GM19023 (cell line): ENCODE measurements at regions not wholly inside any gene's neighbourhood (a gene's known extent, or its start where the extent isn't known, plus 50 kb on each side); places are given as distances from the start of the nearest gene placed in this dataset.

ENCODE experiments used
- ATAC-seq: cut with Tn5 transposase; IDR thresholded peaks from one replicate; pipeline ENCODE4 v1.9.1; 2021; ENCODE audit warnings: mild to moderate bottlenecking, moderate library complexity; ENCODE audit not compliant: unreplicated experiment

GRCh38 chr3:18648159-18648558 lies 223.0 kb upstream of the SATB1 start:
- no peak for ATAC-seq

DNA sequence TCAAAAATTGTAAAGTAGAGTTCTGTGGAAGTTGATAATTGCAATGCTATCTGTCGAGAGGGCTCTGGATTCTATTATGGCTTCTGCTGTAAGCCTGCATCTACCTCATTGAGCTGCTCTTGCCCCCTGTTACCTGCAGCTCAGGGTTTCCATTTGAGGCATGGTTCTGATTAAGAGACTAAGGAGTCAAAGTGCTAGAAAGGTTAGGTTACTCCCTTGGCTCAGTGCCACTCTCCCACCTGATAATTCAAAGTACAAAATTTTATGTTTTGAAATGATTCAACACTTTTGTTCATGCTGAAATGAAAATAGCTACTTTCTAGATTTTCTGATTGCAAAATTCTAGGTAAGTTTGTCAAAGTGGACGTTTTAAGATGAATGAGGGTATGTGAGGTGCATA lies 220.5 kb upstream of the SATB1 start:
- no peak for ATAC-seq

DNA sequence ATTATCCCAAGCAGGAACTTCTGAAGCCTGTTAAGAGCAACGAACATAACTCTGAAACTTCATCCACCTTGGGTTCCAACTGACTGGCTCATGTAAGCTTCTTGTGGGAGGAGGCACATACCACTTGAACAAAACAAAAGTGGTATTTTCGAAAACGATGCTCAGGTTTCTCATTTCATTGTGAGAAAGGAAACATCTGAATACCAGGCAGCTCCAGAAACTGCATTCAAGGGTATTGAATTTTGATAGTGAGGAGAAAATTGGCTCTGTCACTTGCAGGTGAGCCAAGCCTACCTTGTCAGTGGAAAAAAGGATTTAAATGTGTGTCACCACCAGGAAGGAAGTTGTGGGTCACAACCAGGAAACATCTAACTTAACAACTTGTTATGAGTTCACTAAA lies 218.1 kb upstream of the SATB1 start:
- ATAC-seq = no peak

GRCh38 chr3:18641916-18642315 lies 216.8 kb upstream of the SATB1 start:
- ATAC-seq = no peak

DNA sequence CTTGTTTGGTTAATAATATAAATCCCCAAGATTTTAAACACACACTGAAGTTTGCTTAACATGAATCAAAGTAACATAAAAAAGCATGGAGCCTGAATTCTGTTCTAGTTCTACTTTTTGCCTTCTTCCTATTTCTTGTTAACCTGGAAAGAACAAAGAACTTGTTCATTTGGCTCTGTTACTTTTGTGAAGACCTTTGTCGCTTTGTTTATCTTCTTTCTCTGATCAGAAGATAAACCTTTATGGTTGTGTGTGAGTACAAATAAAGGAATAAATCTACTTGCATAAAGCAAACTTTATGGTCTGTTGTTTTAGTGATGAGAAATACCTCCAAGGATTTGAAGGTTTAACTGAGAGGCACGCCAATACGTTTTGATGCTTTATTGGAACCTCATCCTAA lies 210.1 kb upstream of the SATB1 start:
- no peak for ATAC-seq

DNA sequence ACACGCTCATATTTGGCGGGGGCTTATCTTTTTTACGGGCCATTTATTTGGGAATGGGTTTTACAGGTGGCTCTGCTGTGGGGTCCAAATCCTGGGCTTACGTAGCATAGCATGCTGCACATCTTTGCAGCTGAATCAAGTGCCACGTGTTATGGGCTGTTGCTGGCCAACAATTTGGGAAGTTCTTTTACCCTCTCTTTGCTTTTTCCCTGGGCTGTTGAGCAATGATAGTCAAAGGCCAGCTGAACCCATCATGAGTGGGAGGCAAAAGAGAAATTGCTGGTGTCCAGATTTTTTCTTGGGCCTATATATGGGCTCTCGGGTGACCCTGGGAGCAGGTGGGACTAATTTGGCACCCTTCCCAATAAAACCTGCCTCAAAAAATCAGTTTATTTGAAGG lies 209.3 kb upstream of the SATB1 start:
- no peak for ATAC-seq

GRCh38 chr3:18633002-18633401 lies 207.9 kb upstream of the SATB1 start:
- ATAC-seq = no peak

GRCh38 chr3:18630295-18630694 lies 205.2 kb upstream of the SATB1 start:
- no peak for ATAC-seq

- no peak for ATAC-seq
These were observed 199.9 kb upstream of the SATB1 start for GRCh38 chr3:18625085-18625484.

- ATAC-seq = no peak
These were observed 198.1 kb upstream of the SATB1 start for GRCh38 chr3:18623220-18623619.

- ATAC-seq = no peak
These were observed 193.6 kb upstream of the SATB1 start for GRCh38 chr3:18618723-18619122.

DNA sequence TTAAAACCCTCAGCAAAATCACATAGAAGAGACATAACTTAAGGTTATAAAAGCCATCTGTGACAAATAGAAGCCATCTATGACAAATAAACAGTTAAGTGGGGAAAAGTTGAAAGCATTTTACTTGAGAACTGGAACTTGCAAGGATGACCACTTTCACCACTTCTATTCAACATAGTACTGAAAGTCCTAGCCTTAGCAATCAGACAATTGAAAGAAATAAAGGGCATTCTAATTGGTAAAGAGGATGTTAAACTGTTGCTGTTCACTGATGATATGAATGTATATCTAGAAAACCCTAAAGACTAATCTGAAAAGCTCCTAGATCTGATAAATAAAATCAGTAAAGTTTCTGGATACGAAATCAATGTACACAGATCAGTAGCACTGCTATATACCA lies 186.9 kb upstream of the SATB1 start:
- ATAC-seq = no peak

DNA sequence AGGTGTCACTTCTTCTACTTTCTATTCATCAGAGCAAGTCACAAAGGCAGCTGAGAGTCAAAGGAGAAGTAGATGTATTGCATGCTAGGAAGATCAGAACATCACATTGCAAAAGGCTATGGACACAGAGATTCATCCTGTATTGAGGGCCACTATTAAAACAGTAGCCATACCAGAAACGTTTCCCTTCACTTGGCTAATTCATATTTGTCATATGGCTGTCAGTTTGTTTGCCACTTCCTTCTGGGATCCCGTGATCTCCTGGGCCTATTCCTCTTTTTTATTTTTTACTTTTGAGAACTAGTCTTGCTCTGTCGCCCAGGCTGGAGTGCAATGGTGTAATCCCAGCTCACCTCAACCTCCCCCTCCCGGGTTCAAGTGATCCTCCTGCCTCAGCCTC lies 184.0 kb upstream of the SATB1 start:
- ATAC-seq = no peak

DNA sequence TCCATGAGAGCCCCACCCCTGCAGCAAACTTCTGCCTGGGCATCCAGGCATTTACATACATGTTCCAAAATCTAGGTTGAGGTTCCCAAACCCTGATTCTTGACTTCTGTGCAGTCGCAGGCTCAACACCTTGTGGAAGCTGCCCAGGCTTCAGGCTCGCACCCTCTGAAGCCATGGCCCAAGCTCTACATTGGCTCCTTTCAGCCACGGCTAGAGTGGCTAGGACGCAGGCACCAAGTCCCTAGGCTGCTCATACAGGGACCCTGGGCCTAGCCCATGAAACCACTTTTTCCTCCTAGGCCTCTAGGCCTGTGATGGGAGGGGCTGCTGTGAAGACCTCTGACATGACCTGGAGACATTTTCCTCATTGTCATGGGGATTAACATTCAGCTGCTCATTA lies 172.8 kb upstream of the SATB1 start:
- ATAC-seq = no peak

DNA sequence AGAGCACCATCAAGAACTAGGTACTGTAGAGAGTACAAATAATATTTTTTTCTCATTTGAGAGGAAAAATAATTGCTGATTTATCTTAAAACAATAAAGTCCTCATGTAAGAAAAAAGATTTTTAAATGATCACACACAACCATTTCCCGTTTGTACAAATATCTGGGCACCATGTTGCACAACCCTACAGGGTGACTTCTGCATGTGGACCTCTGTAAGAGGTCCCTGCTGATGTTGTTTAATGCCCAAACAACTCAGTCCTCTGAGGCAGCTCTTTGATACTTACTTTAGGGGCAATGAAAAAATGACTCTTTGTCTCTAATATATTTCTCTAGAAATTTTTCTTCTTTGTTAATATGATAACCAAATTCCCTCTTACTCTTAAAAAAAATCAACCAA lies 168.1 kb upstream of the SATB1 start:
- no peak for ATAC-seq

DNA sequence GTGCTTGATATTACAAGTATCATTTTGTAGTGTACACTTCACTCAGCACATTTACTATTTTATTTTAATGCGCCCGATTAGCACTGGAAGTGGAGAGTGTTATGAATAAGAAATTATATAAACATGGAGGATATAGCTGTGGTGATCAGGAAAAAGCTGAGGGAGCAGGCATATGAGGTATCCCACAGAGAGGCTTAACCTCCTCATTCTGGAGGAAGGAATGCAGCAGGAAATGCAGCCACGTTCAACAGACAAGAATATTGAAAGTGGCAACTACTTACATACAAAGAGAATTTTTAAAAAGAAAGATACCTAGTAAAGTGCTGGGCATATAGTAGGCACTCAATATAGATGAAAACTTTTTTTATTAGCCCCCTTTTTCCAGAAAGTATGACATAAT lies 166.0 kb upstream of the SATB1 start:
- ATAC-seq = no peak

DNA sequence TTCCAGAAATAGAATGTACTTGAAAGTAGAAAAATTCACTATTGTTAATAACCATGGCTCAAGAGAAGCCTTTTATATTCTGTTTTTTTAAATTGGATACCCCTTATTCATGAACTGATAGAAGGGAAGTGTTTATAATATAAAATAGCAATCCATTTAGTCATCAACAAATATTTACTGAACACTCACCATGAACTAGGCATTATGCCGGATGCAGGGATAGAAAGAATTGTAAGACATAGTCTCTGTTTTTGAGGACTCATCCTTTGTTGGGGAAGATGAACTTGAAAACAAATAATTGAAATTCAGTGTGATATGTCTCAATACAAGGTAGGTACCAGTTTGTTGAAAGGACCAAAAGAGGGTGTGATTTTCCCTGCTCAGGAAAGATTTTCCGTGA lies 160.9 kb upstream of the SATB1 start:
- ATAC-seq = no peak

- ATAC-seq = no peak
These were observed 160.1 kb upstream of the SATB1 start for GRCh38 chr3:18585004-18585968.

DNA sequence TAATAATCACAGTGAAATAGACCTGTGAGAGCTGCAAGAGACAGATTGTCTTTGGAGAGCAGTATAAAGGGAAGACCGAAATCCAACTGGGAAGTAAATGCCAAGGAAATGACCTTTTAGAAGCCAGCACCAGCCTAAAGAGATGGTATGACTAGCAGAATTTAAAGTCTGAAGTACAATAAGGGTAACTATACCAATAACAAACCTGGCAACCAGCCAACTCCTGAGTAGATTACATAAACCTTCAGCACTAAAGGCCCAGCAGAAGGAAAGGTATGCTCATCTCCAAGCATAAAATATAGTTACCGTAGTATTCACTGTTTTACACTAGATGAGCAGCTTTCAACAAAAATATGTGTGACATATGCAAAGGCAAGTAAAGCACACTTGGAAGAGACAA lies 155.1 kb upstream of the SATB1 start:
- no peak for ATAC-seq

DNA sequence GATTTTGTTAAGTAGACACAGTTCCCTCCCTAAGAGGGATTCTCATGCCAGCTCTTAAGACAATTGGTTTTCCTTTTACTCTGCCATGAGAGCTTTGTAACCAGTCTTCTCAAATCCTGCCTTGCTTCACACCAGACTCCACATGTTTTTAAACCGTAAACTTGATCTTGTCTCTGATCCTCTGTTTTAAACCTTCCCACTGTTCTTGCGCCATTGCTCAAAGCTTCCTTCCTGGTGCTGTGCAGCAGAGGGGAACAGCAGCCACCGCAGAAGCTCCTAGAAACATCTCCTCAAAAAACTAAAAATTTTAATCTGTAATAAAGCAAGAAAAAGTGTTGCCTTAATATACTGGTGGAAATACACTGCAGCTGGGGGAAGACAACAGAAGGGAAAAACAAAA lies 154.5 kb upstream of the SATB1 start:
- ATAC-seq = no peak

GRCh38 chr3:18575573-18575972 lies 150.4 kb upstream of the SATB1 start:
- no peak for ATAC-seq

DNA sequence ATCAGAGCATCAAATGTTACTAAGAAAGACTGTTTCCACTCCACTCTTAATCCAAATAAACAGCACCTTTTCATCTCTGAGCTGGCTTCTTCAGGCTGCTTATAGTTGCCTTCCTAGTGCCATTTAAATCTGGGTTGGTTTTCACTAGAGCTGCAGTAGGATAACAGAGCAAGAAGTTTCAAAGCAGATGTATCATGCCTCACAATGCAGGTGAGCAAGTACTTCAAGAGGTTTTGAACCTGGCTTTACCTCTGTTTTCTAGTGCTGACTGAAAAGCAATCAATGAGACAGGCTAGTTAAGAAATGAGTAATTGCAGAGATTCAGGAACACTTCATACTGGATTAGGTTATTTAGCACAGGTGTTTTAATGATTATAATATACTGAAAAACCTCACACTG lies 147.7 kb upstream of the SATB1 start:
- ATAC-seq = no peak

GRCh38 chr3:18567293-18567692 lies 142.2 kb upstream of the SATB1 start:
- ATAC-seq = no peak
